ENCODE measurements at regions not wholly inside any gene's neighbourhood (a gene's known extent, or its start where the extent isn't known, plus 50 kb on each side); places are given as distances from the start of the nearest gene placed in this dataset.

DNA sequence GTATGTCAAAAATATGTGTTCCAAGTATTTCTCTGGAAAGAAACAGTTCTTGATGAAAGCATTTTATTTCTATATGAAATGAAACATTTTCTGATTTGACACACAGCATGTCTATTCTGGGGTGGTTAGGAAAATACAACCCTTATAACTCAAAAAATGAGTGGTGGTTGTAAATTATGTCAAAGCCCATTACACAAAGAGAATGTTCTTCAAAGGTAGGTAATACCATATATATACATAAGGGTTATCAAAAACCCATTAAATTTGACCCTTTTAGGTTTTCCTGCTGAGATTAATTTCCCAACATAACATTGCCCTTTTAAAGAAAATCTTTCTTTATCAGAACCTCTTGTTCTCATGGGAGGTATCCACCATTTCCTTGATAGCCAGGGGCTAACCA lies 420.5 kb upstream of the TECRL start:
- H3K4me3 Mint-ChIP-seq = no peak overlapping the region
- H3K4me1 Mint-ChIP-seq = no peaks in the 10 kb centered on the region
- peaks cover 4% of the 10 kb centered on the region for H3K9me3 Mint-ChIP-seq
- no peak for DNase-seq (ENCODE audit: low spot score)
- CTCF ChIA-PET = no interaction called here
- no peak overlapping the region for H3K27ac Mint-ChIP-seq
- TF ChIP-seq, protein P1, sequence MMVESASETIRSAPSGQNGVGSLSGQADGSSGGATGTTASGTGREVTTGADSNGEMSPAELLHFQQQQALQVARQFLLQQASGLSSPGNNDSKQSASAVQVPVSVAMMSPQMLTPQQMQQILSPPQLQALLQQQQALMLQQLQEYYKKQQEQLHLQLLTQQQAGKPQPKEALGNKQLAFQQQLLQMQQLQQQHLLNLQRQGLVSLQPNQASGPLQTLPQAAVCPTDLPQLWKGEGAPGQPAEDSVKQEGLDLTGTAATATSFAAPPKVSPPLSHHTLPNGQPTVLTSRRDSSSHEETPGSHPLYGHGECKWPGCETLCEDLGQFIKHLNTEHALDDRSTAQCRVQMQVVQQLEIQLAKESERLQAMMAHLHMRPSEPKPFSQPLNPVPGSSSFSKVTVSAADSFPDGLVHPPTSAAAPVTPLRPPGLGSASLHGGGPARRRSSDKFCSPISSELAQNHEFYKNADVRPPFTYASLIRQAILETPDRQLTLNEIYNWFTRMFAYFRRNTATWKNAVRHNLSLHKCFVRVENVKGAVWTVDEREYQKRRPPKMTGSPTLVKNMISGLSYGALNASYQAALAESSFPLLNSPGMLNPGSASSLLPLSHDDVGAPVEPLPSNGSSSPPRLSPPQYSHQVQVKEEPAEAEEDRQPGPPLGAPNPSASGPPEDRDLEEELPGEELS (CRISPR knock-in tag; IDR thresholded peaks at IDR 0.05) = no peak
- TF ChIP-seq, protein P2, sequence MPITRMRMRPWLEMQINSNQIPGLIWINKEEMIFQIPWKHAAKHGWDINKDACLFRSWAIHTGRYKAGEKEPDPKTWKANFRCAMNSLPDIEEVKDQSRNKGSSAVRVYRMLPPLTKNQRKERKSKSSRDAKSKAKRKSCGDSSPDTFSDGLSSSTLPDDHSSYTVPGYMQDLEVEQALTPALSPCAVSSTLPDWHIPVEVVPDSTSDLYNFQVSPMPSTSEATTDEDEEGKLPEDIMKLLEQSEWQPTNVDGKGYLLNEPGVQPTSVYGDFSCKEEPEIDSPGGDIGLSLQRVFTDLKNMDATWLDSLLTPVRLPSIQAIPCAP (CRISPR knock-in tag; IDR thresholded peaks at IDR 0.05) = no peak
- TF ChIP-seq, protein P3, sequence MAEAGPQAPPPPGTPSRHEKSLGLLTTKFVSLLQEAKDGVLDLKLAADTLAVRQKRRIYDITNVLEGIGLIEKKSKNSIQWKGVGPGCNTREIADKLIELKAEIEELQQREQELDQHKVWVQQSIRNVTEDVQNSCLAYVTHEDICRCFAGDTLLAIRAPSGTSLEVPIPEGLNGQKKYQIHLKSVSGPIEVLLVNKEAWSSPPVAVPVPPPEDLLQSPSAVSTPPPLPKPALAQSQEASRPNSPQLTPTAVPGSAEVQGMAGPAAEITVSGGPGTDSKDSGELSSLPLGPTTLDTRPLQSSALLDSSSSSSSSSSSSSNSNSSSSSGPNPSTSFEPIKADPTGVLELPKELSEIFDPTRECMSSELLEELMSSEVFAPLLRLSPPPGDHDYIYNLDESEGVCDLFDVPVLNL (CRISPR knock-in tag; IDR thresholded peaks at IDR 0.05; ENCODE audit: borderline replicate concordance, low read depth) = no peak
- no peaks in the 10 kb centered on the region for H3K36me3 Mint-ChIP-seq
- POLR2A ChIA-PET = no interaction called here
- ATAC-seq = no peak
- no peaks in the 10 kb centered on the region for H3K27me3 Mint-ChIP-seq (ENCODE audit: low read depth)

DNA sequence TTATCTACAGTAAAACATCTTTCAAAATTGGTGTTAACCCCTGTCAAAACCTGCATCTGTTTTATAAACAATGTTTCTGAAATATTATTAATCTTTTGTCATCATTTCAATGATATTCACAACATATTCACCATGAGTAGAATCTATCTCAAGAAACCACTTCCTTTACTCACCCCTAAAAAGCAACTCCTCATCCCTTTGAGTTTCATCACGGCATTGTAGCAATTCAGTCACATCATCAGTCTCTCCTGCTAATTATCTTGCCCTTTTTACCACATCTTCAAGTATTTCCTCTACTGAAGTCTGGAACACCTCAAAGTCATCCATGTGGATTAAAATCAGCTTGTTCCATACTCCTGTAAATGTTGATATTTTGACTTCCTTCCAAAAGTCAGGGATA lies 415.3 kb upstream of the TECRL start:
- ChIA-PET CTCF (no interaction called here), POLR2A (no interaction called here)
- Mint-ChIP-seq H3K9me3 (no peaks in the 10 kb centered on the region), H3K4me1 (peaks cover 4% of the 10 kb centered on the region; the same call in 1 of the 2 replicates), H3K4me3 (no peak overlapping the region), H3K27ac (no peak overlapping the region), H3K36me3 (no peaks in the 10 kb centered on the region), H3K27me3 (ENCODE audit: low read depth) (no peaks in the 10 kb centered on the region)
- no peak for ATAC-seq
- no peak for TF ChIP-seq KAT7 (CRISPR knock-in tag; IDR thresholded peaks at IDR 0.05; ENCODE audit: borderline replicate concordance)
- TF ChIP-seq, protein P4, sequence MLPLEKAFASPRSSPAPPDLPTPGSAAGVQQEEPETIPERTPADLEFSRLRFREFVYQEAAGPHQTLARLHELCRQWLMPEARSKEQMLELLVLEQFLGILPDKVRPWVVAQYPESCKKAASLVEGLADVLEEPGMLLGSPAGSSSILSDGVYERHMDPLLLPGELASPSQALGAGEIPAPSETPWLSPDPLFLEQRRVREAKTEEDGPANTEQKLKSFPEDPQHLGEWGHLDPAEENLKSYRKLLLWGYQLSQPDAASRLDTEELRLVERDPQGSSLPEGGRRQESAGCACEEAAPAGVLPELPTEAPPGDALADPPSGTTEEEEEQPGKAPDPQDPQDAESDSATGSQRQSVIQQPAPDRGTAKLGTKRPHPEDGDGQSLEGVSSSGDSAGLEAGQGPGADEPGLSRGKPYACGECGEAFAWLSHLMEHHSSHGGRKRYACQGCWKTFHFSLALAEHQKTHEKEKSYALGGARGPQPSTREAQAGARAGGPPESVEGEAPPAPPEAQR (CRISPR knock-in tag; IDR thresholded peaks at IDR 0.05) = no peak
- TF ChIP-seq ZNF317 (CRISPR knock-in tag; IDR thresholded peaks at IDR 0.05; ENCODE audit: borderline replicate concordance, low read depth) = no peak
- no peak for TF ChIP-seq MXD4 (CRISPR knock-in tag; IDR thresholded peaks at IDR 0.05; ENCODE audit: borderline replicate concordance)
- no peak for TF ChIP-seq CREM (CRISPR knock-in tag; IDR thresholded peaks at IDR 0.05)
- no peak for TF ChIP-seq ZNF423 (CRISPR knock-in tag; IDR thresholded peaks at IDR 0.05)
- TF ChIP-seq, protein P5, sequence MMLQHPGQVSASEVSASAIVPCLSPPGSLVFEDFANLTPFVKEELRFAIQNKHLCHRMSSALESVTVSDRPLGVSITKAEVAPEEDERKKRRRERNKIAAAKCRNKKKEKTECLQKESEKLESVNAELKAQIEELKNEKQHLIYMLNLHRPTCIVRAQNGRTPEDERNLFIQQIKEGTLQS (CRISPR knock-in tag; conservative IDR thresholded peaks at IDR 0.05) = no peak
- no peak for TF ChIP-seq TP53 (CRISPR knock-in tag; IDR thresholded peaks at IDR 0.05)
- TF ChIP-seq, protein P6, sequence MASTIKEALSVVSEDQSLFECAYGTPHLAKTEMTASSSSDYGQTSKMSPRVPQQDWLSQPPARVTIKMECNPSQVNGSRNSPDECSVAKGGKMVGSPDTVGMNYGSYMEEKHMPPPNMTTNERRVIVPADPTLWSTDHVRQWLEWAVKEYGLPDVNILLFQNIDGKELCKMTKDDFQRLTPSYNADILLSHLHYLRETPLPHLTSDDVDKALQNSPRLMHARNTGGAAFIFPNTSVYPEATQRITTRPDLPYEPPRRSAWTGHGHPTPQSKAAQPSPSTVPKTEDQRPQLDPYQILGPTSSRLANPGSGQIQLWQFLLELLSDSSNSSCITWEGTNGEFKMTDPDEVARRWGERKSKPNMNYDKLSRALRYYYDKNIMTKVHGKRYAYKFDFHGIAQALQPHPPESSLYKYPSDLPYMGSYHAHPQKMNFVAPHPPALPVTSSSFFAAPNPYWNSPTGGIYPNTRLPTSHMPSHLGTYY (CRISPR knock-in tag; IDR thresholded peaks at IDR 0.05) = no peak
- no peak for TF ChIP-seq IRF2 (CRISPR knock-in tag; IDR thresholded peaks at IDR 0.05; ENCODE audit: borderline replicate concordance, low read depth)
- TF ChIP-seq CBFB (CRISPR knock-in tag; IDR thresholded peaks at IDR 0.05; ENCODE audit: low read depth) = no peak
- no peak for TF ChIP-seq JAZF1 (CRISPR knock-in tag; IDR thresholded peaks at IDR 0.05)
- no peak for TF ChIP-seq GRHL2 (CRISPR knock-in tag; IDR thresholded peaks at IDR 0.05; ENCODE audit: insufficient replicate concordance, severe bottlenecking)
- TF ChIP-seq, protein P7, sequence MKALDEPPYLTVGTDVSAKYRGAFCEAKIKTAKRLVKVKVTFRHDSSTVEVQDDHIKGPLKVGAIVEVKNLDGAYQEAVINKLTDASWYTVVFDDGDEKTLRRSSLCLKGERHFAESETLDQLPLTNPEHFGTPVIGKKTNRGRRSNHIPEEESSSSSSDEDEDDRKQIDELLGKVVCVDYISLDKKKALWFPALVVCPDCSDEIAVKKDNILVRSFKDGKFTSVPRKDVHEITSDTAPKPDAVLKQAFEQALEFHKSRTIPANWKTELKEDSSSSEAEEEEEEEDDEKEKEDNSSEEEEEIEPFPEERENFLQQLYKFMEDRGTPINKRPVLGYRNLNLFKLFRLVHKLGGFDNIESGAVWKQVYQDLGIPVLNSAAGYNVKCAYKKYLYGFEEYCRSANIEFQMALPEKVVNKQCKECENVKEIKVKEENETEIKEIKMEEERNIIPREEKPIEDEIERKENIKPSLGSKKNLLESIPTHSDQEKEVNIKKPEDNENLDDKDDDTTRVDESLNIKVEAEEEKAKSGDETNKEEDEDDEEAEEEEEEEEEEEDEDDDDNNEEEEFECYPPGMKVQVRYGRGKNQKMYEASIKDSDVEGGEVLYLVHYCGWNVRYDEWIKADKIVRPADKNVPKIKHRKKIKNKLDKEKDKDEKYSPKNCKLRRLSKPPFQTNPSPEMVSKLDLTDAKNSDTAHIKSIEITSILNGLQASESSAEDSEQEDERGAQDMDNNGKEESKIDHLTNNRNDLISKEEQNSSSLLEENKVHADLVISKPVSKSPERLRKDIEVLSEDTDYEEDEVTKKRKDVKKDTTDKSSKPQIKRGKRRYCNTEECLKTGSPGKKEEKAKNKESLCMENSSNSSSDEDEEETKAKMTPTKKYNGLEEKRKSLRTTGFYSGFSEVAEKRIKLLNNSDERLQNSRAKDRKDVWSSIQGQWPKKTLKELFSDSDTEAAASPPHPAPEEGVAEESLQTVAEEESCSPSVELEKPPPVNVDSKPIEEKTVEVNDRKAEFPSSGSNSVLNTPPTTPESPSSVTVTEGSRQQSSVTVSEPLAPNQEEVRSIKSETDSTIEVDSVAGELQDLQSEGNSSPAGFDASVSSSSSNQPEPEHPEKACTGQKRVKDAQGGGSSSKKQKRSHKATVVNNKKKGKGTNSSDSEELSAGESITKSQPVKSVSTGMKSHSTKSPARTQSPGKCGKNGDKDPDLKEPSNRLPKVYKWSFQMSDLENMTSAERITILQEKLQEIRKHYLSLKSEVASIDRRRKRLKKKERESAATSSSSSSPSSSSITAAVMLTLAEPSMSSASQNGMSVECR (CRISPR knock-in tag; IDR thresholded peaks at IDR 0.05; ENCODE audit: borderline replicate concordance) = no peak
- TF ChIP-seq FOXJ3 (CRISPR knock-in tag; IDR thresholded peaks at IDR 0.05; ENCODE audit: borderline replicate concordance) = no peak
- TF ChIP-seq, protein P8, sequence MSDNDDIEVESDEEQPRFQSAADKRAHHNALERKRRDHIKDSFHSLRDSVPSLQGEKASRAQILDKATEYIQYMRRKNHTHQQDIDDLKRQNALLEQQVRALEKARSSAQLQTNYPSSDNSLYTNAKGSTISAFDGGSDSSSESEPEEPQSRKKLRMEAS (CRISPR knock-in tag; IDR thresholded peaks at IDR 0.05) = no peak
- TF ChIP-seq, protein P9, sequence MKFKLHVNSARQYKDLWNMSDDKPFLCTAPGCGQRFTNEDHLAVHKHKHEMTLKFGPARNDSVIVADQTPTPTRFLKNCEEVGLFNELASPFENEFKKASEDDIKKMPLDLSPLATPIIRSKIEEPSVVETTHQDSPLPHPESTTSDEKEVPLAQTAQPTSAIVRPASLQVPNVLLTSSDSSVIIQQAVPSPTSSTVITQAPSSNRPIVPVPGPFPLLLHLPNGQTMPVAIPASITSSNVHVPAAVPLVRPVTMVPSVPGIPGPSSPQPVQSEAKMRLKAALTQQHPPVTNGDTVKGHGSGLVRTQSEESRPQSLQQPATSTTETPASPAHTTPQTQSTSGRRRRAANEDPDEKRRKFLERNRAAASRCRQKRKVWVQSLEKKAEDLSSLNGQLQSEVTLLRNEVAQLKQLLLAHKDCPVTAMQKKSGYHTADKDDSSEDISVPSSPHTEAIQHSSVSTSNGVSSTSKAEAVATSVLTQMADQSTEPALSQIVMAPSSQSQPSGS (CRISPR knock-in tag; IDR thresholded peaks at IDR 0.05; ENCODE audit: borderline replicate concordance, low read depth) = no peak
- no peak for DNase-seq (ENCODE audit: low spot score)
